GM12865 (cell line): ENCODE measurements at regions not wholly inside any gene's neighbourhood (a gene's known extent, or its start where the extent isn't known, plus 50 kb on each side); places are given as distances from the start of the nearest gene placed in this dataset.

Source experiments
- DNase-seq: peaks from one replicate; pipeline ENCODE4 v3.0.0; 2010; ENCODE audit warnings: low read depth
- H3K4me3 ChIP-seq: 2 replicates; pipeline ENCODE4 v1.5.1; 2011; ENCODE audit warnings: mild to moderate bottlenecking, low read depth, low read length, control low read depth
- CTCF ChIP-seq: IDR thresholded peaks from 2 replicates; pipeline ENCODE4 v1.5.1; 2011; ENCODE audit warnings: low read length, control low read depth, low read depth, inconsistent platforms; ENCODE audit not compliant: insufficient read depth; ENCODE audit errors: missing control alignments

DNA sequence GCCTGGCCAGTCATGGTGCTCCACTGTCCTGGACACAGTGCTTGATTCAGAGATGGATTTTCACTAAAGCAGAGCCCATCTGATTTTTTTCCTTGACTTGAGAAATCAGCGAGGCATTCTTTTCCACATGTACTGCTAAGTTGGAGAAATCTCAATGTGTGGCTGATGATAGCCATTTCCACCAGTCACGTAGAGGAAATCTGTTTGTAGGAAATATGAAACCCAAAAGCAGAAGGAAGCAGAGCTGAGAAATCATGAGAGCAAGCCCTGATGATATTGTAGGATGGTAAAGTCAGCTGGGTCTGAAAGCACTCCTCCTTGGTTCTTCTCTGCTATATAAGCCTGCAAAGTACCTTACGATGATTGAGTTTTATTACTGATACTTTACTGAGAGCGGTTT lies 1233.4 kb downstream of the ROBO2 start:
- no peak for TF ChIP-seq CTCF
- DNase-seq: no peak
- H3K4me3 ChIP-seq: no peak overlapping the region

- no peak for TF ChIP-seq CTCF
- DNase-seq: no peak
- no peak overlapping the region for H3K4me3 ChIP-seq
Observed at GRCh38 chr3:78274475-78275065, 1234.7 kb downstream of the ROBO2 start.

GRCh38 chr3:78275420-78275852 lies 1235.5 kb downstream of the ROBO2 start:
- no peak for TF ChIP-seq CTCF
- no peak for DNase-seq
- H3K4me3 ChIP-seq: no peak overlapping the region

- DNase-seq: no peak
- no peak overlapping the region for H3K4me3 ChIP-seq
- no peak for TF ChIP-seq CTCF
Observed at GRCh38 chr3:78277220-78277619, 1237.3 kb downstream of the ROBO2 start.

GRCh38 chr3:78277801-78278200 lies 1237.9 kb downstream of the ROBO2 start:
- no peak for TF ChIP-seq CTCF
- DNase-seq: peak; percentile 2
- no peak overlapping the region for H3K4me3 ChIP-seq

DNA sequence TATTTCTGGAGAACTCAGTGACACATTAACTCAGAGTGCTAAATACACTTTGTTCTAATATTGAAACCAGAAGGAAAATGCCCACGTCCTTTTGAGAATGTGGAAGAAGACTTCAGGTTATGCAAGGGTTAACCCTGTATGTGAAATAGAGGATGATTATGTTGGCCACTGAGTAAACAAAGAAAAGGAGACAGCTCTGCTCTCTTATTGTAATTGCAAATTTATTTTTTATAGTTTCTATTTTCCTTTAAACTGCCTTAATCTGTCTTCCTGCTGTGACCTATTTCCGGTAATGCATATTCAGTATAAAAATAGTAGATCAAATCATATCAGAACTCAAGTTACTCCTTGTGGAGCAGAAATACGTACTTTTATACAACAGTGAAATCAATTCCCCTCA lies 1239.2 kb downstream of the ROBO2 start:
- no peak for DNase-seq
- TF ChIP-seq CTCF: no peak
- no peak overlapping the region for H3K4me3 ChIP-seq

DNA sequence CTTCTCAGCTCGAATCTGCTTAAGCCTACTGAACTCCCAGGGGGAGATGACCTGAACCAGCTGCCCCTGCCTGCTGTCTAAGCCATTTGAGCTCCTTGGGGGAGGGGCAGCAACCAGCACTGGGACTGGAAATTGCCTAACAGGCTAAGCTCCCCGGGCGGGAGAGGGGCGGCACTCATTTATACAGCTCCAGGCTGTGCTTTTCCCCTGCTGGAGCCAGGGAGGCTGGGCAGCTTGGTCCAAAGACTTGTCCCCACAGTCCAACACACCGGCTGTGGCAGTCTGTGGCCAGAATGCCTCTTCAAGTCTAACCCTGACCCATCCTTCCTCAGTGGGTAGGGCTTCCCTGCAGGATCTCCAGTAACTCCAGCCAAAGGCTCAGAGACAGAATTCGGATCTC lies 1241.5 kb downstream of the ROBO2 start:
- DNase-seq: no peak
- H3K4me3 ChIP-seq: no peak overlapping the region
- TF ChIP-seq CTCF: no peak
